A673 (cell line): ENCODE measurements at regions not wholly inside any gene's neighbourhood (a gene's known extent, or its start where the extent isn't known, plus 50 kb on each side); places are given as distances from the start of the nearest gene placed in this dataset.

Experiments used
- EZH2 ChIP-seq: fragments of 200-600 bp; sonication (generic); IDR thresholded peaks from 2 replicates; pipeline ENCODE4 v1.6.1; 2017; ENCODE audit warnings: borderline replicate concordance, low read depth, mild to moderate bottlenecking, mixed read lengths, antibody characterized with exemption, low read length; ENCODE audit not compliant: poor library complexity, severe bottlenecking
- TF ChIP-seq, protein P1 (sequence below): fragments of 300-800, 200-600 bp; sonication (generic); conservative IDR thresholded peaks from 2 replicates; pipeline ENCODE4 v1.5.1; 2017; ENCODE audit warnings: low read depth, mild to moderate bottlenecking, antibody characterized with exemption, low read length, moderate library complexity, mixed read lengths

- TF ChIP-seq, protein P1, sequence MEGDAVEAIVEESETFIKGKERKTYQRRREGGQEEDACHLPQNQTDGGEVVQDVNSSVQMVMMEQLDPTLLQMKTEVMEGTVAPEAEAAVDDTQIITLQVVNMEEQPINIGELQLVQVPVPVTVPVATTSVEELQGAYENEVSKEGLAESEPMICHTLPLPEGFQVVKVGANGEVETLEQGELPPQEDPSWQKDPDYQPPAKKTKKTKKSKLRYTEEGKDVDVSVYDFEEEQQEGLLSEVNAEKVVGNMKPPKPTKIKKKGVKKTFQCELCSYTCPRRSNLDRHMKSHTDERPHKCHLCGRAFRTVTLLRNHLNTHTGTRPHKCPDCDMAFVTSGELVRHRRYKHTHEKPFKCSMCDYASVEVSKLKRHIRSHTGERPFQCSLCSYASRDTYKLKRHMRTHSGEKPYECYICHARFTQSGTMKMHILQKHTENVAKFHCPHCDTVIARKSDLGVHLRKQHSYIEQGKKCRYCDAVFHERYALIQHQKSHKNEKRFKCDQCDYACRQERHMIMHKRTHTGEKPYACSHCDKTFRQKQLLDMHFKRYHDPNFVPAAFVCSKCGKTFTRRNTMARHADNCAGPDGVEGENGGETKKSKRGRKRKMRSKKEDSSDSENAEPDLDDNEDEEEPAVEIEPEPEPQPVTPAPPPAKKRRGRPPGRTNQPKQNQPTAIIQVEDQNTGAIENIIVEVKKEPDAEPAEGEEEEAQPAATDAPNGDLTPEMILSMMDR, result no peak
- TF ChIP-seq EZH2, result no peak
Measured at GRCh38 chr22:49662681-49663080, 165.0 kb downstream of the BRD1 start.
